ENCODE measurements at regions not wholly inside any gene's neighbourhood (a gene's known extent, or its start where the extent isn't known, plus 50 kb on each side); places are given as distances from the start of the nearest gene placed in this dataset.

- no peaks in the 10 kb centered on the region for H3K36me3 ChIP-seq (ENCODE audit: insufficient read depth, low read length)
- no peaks in the 10 kb centered on the region for H3K27me3 ChIP-seq (ENCODE audit: insufficient read depth, low read depth, low read length)
- no peaks in the 10 kb centered on the region for H3F3A ChIP-seq (ENCODE audit: insufficient read depth, low read length, poor library complexity, severe bottlenecking)
- TF ChIP-seq EP300 (conservative IDR thresholded peaks at IDR 0.05; ENCODE audit: poor library complexity, severe bottlenecking) (no peak), RAD21 (conservative IDR thresholded peaks at IDR 0.05) (no peak), SMC3 (conservative IDR thresholded peaks at IDR 0.05; ENCODE audit: poor library complexity) (no peak), TAF1 (IDR thresholded peaks at IDR 0.05; ENCODE audit: low read depth) (no peak), EZH2 (IDR thresholded peaks at IDR 0.05; ENCODE audit: borderline replicate concordance, insufficient read depth, low read length, poor library complexity, severe bottlenecking) (no peak), CTCF (IDR thresholded peaks at IDR 0.05; ENCODE audit: poor library complexity, severe bottlenecking) (no peak)
- no peak overlapping the region for H2AFZ ChIP-seq (ENCODE audit: low read depth, low read length)
- no peak overlapping the region for H3K4me2 ChIP-seq (ENCODE audit: low read length)
- no peak overlapping the region for H3K9ac ChIP-seq (ENCODE audit: low read length)
- no peaks in the 10 kb centered on the region for H4K20me1 ChIP-seq (ENCODE audit: insufficient read depth)
- H3K4me3 ChIP-seq (ENCODE audit: low read length) = no peak overlapping the region
- H3K9me2 ChIP-seq (ENCODE audit: insufficient read depth, low read length) = no peaks in the 10 kb centered on the region
- H3K79me2 ChIP-seq (replicated peaks; ENCODE audit: insufficient read depth, low read length) = no peaks in the 10 kb centered on the region
- H3K27ac ChIP-seq (ENCODE audit: low read length) = no peak overlapping the region
- no peaks in the 10 kb centered on the region for H3K9me3 ChIP-seq (ENCODE audit: low read length)
These were observed 151.6 kb upstream of the RGMB start for GRCh38 chr5:98621821-98622220.

- H3K79me2 ChIP-seq (replicated peaks; ENCODE audit: insufficient read depth, low read length) = no peaks in the 10 kb centered on the region
- no peak overlapping the region for H3K27ac ChIP-seq (ENCODE audit: low read length)
- H2AFZ ChIP-seq (ENCODE audit: low read depth, low read length) = no peak overlapping the region
- no peak overlapping the region for H3K9ac ChIP-seq (ENCODE audit: low read length)
- no peaks in the 10 kb centered on the region for H3K9me2 ChIP-seq (ENCODE audit: insufficient read depth, low read length)
- H3K4me3 ChIP-seq (ENCODE audit: low read length) = no peak overlapping the region
- no peak overlapping the region for H3K4me2 ChIP-seq (ENCODE audit: low read length)
- no peaks in the 10 kb centered on the region for H3K36me3 ChIP-seq (ENCODE audit: insufficient read depth, low read length)
- TF ChIP-seq RAD21 (conservative IDR thresholded peaks at IDR 0.05) (no peak), TAF1 (IDR thresholded peaks at IDR 0.05; ENCODE audit: low read depth) (no peak), EP300 (conservative IDR thresholded peaks at IDR 0.05; ENCODE audit: poor library complexity, severe bottlenecking) (no peak), MXI1 (conservative IDR thresholded peaks at IDR 0.05; ENCODE audit: poor library complexity, severe bottlenecking) (no peak), REST (IDR thresholded peaks at IDR 0.05; ENCODE audit: borderline replicate concordance) (no peak), EZH2 (IDR thresholded peaks at IDR 0.05; ENCODE audit: borderline replicate concordance, insufficient read depth, low read length, poor library complexity, severe bottlenecking) (no peak), CTCF (IDR thresholded peaks at IDR 0.05; ENCODE audit: poor library complexity, severe bottlenecking) (no peak), POLR2AphosphoS5 (IDR thresholded peaks at IDR 0.05) (no peak), SMC3 (conservative IDR thresholded peaks at IDR 0.05; ENCODE audit: poor library complexity) (no peak)
- H3K9me3 ChIP-seq (ENCODE audit: low read length) = no peaks in the 10 kb centered on the region
- no peaks in the 10 kb centered on the region for H4K20me1 ChIP-seq (ENCODE audit: insufficient read depth)
- no peaks in the 10 kb centered on the region for H3F3A ChIP-seq (ENCODE audit: insufficient read depth, low read length, poor library complexity, severe bottlenecking)
- no peaks in the 10 kb centered on the region for H3K27me3 ChIP-seq (ENCODE audit: insufficient read depth, low read depth, low read length)
These were observed 149.2 kb upstream of the RGMB start for GRCh38 chr5:98624145-98624880.
